GM12874 (cell line): ENCODE measurements at regions not wholly inside any gene's neighbourhood (a gene's known extent, or its start where the extent isn't known, plus 50 kb on each side); places are given as distances from the start of the nearest gene placed in this dataset.

Experiments used
- CTCF ChIP-seq: IDR thresholded peaks from 2 replicates; pipeline ENCODE4 v1.5.1; 2011; ENCODE audit warnings: low read depth, mild to moderate bottlenecking, control low read depth, low read length, moderate library complexity; ENCODE audit not compliant: insufficient read depth

GRCh38 chr3:180119567-180119966 lies 82.8 kb upstream of the PEX5L start:
- no peak for TF ChIP-seq CTCF

- no peak for TF ChIP-seq CTCF
Observed at GRCh38 chr3:180123928-180124327, 87.2 kb upstream of the PEX5L start.

- TF ChIP-seq CTCF, result no peak
Observed at GRCh38 chr3:180131169-180131568, 94.4 kb upstream of the PEX5L start.

GRCh38 chr3:180135101-180135500 lies 98.4 kb upstream of the PEX5L start:
- TF ChIP-seq CTCF, result no peak

- no peak for TF ChIP-seq CTCF
Observed at GRCh38 chr3:180138871-180139270, 102.1 kb upstream of the PEX5L start.

GRCh38 chr3:180142041-180142440 lies 105.3 kb upstream of the PEX5L start:
- no peak for TF ChIP-seq CTCF

- no peak for TF ChIP-seq CTCF
Observed at GRCh38 chr3:180142472-180142871, 105.7 kb upstream of the PEX5L start.

- no peak for TF ChIP-seq CTCF
Observed at GRCh38 chr3:180161770-180162169, 125.0 kb upstream of the PEX5L start.
